Ureter (tissue), 1 donor: ENCODE measurements at regions not wholly inside any gene's neighbourhood (a gene's known extent, or its start where the extent isn't known, plus 50 kb on each side); places are given as distances from the start of the nearest gene placed in this dataset.

Experiments used
- DNase-seq: peaks from one replicate; pipeline ENCODE4 v3.0.0-alpha.2; 2020; ENCODE audit warnings: low spot score
- donor health status: DM: yes; HTN: yes; CAD: no.

DNA sequence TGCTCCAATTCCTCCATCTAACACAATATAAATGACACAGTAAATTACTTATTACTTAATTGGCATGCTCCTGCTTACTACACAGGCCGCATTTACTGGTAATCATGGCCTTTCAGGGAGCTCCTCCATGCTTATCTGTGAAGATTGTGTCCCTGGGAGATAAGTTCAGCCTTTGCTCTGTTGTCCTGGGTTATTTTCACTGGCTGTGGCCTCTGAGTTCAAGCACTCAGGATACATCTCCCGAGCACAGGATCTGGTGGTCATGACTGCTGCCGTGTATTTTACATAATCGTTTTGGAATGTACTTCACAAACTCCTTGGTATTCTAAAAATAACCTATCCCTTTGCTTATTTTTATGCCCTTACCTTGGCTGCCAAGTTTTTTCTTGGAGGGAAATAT, 215.7 kb downstream of the ICE1 start:
- DNase-seq, result no peak

DNA sequence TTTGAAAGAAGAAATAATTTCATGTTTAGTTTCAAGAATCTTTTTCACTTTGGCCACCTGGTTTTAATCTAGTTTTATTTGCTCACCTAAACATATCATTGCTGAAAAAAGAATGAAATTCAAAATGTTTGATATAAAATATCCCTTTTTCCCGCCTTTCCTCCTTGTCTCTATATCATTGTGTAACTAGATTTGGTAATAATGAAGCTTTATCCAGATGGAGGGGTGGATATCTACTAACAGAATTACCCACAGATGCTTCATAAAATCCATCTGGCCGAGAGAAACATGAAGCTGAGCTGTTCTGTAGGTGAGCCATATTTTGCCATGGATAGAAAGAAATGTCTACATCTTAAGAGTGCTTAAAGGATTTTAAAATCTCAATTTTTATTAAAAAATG, 214.7 kb downstream of the ICE1 start:
- no peak for DNase-seq

DNA sequence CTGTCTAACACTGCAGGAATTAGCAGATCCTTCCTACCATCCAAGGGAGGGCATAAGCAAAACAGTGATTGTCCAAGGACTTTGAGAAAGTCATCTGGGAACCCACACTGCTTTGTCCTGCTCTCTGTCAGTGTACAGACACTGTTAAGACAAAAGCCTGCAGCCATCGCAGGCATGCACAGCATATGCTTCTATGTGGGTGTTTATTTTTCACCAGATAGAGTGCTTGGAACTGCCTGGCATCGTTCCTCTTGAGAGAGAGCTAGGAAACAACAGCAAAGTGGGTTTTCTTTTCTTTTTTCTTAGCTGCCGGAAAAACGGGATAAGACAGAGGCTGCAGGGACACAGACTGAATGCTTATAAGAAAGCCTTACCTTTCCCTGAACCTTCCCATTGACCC, 212.3 kb downstream of the ICE1 start:
- no peak for DNase-seq

DNA sequence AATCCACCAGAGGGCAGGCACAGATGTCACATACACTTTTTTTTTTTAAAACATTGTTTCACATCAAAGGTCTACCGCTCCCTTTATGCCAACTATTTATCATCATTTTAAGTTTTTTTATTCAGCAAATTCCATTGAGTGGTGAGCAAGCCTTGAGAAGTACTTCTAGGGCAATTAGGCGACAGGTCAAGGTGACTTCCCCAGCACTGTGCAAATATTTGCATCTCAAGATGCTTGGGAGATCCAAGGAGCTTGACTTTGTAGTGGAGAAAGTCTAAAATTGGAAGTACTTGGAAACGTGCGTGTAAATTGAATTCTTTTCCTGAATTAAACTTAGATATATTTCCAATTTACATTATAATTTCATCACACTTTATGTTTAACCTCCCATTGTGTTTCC, 211.1 kb downstream of the ICE1 start:
- DNase-seq, result no peak

DNA sequence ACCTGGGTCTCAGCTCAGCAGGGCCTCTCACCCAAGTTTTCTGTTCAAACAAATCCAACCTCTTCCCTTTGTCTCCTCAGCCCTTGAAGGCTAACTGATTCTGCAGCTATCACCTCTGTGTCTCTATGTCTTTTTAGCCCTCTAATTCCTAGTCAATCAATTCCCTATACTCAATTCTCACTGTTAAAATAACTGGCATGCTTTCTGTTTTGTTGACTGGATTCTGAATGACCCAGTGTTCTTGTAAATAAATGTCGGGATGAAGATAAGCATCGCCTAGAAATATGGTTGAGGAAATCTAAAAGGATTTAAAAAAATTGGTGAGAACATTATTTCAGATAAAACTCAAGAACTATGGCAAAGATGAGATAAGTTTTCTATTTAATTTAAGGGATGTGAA, 210.2 kb downstream of the ICE1 start:
- DNase-seq, result no peak

DNA sequence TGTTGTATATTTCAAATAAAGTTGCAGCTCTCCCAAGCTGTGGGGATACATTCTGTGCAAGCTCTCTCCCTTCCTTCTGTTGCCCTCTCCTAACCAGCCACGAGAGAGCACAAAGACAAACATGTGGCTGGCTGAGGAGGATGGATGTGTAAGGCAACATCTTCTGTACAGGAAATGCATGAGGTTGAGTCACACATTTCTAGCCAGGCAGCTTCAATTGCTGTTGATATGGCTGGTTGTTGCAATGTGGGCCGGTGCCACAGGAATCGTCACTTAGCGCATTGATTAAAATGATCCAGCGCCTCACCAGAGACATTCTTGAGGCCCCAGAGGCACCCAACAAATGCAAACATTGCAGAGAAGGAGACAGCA, 207.1 kb downstream of the ICE1 start:
- no peak for DNase-seq

DNA sequence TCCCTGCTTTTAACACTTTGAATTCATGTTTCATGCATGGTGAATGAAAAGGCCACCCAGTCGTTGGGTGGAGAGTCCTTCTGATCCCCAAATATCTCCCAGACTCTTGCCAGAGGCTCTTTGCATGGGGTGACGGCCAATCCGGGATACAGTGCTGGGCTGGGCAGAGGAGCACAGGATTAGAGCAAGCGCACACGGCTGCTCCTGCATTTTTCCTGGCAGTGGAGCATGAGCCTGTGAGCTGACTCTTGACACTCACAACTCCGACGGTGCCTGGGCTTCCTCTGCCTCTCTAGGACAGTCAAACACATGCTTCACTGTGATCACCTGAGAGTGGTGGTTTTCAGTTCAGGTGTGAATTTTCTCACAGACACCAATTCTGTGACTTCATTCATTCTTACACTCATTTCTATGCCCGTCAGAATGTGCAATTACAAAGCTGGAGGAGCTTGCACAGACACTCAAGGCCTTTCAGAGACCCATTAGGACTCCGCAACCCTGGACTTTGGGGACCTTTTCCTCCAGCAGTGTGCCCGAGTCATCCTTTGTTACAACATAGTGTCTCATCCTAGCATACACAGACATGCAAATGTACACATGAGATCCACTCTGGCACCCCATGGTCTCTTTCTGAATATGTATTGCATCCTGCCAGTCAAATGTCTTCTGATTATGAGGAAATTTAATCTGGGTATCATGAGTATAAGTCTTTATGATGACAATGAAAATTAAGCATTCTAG, 206.6 kb downstream of the ICE1 start:
- no peak for DNase-seq

DNA sequence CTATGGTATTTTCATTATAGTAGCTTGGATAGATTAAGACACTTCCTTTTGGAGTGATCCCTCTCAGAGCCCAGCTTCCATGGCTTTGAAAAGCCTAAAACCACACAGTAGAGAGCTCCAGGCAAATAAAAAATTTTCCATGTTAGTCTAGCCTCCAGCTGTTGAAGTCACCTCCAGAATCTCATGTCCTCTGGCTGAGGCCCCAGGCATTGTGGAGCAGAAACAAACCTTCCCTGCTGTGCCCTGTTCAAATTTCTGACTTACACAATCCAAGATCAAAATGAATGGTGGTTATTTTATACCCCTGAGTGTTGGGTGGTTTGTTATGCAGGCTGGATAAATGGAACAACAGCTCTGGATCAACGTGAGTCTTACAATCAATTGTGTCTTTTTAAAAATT, 203.9 kb downstream of the ICE1 start:
- DNase-seq, result no peak

DNA sequence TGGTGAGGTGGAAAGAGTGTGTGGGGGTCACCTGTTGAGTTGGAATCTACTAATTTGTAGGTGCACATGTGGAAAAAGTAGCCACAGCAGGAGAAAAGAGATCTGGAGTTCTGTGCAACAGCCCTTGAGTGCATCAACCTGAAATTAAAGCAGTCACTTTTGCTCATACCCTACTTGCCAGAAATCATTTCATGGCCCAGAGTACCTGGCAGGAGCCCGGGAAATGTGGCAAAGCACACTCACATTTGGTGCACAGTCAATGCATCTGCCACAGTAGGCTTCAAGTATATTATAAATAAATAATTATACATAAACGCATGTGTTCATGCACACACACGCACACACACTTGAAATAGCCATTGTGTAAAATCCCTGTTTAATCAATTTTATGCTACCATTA, 203.0 kb downstream of the ICE1 start:
- no peak for DNase-seq

DNA sequence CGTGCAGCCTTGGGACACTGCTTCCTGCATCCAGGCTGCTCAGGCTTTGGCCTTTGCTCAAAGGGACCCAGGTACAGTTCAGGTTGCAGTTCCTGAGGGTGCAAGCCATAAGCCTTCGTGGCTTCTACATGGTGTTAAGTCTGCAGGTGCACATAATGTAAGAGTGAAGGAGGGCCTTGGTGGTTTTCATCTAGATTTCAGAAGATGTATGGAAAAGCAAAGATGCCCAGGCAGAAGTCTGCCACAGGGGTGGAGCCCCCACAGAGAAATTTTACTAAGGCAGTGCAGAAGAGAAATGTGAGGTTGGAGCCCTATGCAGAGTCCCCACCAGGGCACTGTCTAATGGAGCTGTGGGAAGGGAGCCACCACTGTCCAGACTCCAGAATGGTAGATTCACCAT, 200.9 kb downstream of the ICE1 start:
- no peak for DNase-seq

DNA sequence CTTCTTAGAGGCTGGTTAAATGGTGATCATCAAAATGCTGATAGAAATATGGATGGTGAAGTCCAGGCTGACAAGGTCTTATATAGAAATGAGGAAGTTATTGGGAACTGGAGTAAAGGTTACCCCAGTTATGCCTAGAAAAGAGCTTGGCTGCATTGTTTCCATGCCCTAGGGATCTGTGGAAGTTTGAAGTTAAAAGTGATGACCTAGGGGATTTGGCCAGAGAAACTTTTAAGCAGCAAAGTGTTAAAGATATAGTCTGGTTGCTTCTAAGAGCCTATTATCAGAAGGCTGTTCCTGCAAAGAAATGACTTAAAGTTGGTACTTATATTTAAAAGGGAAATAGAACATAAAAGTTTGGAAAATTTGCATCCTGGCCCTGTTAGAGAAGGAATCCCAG, 200.3 kb downstream of the ICE1 start:
- DNase-seq, result no peak

DNA sequence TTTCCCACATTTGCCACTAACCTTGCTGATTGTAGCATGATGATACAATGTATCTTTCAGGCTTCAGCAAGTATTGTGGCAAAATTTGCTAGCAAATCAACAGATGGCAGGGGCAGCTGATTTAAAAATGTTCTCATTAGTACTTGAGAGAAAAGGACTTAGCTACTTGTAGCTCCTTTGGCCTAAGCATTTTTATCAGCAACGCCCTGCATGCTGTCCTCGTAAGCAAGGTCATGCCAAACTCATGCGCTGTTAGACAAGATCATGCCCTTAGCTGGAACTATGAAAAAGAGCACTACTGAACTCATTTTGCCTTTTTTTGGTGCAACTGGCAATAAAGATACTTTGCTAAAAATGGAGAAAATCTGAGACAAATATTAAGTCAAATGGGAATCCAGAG, 197.1 kb downstream of the ICE1 start:
- no peak for DNase-seq

DNA sequence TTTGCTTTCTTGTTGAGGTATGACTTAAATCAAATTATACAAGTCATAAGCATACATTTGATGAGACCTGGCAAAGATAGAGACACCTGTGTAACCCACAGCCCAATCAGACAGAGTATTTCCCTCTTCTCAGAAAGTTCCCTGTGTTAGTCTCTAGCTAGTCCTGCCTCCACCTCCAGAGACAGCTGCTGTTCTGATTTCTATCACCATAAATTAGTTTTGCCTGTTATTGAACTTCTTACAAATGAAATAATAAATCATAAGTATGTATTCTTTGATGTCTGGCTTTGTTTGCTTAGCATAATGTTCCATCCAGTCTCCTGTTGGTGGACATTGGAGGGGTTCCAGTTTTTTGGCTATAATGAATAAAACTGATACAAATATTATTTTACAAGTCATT, 194.5 kb downstream of the ICE1 start:
- no peak for DNase-seq

DNA sequence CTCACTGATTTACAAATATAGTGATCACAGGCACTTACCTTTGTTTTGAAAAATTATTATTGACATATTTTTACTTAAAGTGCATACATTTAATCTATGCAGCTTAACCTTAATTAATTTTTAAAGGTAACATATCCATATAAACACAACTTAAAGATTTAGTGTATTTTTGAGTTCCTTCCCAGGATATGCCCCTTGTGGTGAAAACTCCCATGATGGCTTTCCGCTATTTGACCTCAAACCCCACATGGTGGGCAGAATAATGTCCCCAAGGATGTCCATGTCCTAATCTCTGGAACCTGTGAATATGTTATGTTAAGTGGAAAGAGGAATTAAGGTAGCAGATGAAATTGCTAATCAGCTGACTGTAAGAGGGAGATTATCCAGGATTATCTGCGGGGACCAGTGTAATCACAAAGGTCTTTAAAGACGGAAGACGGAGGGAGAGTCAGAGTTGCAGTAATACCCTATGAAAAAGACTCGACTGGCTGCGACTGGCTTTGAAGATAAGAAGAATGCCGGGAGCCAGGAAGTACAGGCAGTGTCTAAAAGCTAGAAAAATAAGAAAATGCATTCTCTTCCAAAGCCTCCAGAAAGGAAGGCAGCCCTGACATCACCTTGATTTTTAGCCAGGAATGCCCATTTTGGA, 193.9 kb downstream of the ICE1 start:
- no peak for DNase-seq

DNA sequence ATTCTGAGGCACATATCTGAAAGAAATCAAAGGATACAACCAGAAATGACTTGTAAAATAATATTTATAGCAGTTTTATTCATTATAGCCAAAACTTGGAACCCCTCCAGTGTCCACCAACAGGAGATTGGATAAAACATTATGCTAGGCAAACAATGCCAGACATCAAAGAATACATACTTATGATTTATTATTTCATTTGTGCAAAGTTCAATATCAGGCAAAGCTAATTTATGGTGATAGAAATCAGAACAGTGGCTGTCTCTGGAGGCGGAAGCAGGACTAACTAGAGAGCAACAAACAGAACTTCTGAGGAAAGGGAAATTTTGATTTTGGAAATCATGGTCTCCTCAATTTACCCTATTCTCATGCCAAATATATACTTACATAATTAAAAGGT, 193.1 kb downstream of the ICE1 start:
- DNase-seq, result no peak

DNA sequence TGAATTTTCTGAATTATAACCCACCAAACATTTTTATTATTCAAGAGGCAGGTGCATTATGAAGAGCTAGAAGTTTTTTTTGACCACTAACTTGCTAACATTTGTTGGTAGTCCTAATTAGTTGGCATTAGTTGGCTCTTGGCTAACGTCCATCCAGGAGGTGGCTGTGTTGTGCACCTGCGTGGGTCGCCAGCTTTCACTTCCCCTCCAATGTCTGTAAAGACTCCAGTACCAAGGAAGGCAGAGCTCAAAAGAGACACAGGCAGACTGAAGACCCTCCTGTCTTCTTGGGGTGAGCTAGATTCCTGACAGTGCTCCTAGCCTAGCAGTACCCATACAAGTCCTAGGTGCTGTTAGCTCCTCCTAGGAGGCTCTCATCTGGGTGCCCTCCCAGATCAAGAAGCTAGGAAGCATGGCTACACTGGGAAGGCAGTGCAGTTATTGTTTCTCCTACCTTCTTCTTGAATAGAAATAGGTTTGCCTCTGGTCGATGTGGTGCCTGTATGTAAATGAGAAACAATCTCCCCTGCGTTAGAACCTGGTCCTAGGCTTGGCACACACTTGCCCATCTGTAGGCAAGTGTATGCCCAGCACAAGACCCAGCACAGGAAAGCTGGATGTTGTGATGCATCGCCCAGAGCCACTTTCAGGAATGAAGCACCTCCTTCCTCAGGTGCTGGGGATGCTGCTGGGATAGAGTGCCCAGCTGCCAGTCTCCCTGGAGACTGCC, 190.9 kb downstream of the ICE1 start:
- no peak for DNase-seq

DNA sequence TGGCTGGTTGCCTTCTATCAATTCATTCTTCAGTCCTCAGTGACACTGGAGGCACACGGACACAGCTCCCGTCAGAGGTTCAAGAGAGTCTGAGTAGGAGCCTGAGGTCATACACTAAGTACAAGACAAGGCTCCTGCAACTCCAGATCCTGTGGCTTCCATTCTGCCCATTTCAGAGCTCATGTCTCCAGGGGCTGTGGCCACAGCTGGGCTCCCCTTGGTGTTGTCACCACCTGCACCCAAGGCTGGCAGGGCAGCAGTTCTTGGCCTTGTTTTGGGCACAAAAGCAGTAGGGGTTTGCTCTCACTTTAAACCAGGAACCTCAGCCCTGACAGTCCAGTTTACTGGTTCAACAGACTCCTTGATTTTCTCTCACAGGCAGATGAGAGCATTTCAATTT, 189.6 kb downstream of the ICE1 start:
- no peak for DNase-seq

DNA sequence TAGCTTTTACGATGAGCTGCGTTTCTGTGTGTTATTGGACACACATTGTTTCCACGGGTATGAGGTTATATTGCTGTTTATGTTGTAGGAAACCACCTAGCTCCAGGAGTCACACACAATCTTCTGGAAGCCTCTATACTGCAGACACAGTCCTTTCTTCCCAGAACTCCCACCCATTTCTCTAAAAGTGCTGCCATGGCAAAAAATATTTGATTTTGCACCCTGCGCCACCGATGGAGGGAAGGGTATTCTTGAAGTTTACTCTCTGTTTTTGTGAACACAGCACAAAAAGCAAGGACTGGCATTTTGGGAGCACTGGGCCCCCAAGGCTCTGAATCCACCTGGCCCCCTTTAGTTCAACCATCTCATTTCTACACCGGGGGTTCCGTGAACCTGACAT, 187.5 kb downstream of the ICE1 start:
- DNase-seq, result no peak

DNA sequence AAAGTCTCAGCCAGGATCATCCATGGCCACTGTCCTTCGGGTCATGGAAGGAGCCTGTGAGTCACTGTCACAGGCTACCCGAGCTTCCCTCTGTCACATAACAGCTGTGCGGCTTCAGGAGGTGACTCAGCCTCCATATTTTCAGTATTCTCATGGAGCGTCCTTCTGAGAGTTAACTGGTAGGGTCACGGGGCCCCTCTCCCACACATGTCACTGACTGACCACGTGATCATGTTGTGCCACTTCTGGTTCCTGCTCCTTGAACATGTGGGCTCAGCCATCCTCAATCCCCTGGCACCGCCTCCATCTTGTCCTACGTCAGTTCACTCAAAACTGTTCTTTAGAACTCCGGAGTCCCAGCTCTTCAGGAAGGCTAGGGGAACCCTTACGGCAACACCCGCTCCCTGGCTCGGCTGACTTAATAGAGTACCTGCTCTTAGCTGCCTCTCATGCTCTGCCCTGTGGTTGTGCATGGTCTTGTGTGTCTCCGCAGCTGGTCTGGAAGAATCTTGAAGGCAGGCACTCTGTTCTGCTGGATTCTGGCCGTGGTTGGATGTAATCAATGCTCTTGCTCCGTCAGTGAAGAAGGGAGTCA, 182.8 kb downstream of the ICE1 start:
- DNase-seq, result no peak

DNA sequence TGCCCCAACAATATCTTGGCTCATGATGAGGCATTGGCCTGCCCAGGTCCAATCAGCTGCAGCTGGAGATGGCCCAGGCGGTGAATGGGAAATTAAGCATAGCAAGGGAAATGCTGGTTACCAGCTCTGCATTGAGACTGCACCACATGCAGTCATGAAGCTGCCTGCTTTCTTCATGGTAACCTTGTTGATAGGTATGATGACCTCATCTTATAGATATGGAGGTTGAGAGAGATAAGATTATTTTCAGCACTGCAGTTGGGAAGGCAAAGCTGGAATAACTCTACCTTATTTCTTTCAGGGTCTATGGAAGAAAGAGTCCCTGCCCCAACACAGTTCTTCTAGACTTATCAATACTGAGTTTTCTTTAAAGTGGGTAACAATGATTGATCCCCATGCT, 180.1 kb downstream of the ICE1 start:
- no peak for DNase-seq

DNA sequence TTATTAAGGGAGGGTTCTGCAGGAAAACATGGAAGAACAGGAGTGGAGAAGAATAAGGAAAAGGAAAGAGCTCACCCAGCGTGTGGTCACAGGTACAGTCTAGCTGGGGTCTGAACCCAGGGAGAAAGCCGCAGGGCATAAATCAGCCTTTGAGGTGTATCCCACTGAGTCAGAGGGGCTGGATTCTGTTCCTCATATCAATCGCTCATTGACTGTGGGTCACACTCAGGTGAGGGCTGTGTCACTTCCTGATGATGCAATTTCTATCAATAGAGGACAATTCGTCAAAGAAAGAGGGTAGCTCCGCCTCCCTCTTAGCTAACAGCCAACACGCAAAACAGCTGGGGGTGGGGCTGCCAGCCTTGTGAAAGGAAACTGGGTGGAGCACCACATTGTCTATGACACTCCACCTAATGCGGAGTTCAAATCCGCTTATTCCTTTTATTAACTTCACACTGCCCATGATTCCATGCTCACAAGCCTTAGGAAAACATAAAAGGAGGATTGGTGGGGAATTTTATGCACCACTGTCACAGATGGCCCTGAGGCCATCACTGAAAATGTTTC, 176.2 kb downstream of the ICE1 start:
- DNase-seq, result no peak

DNA sequence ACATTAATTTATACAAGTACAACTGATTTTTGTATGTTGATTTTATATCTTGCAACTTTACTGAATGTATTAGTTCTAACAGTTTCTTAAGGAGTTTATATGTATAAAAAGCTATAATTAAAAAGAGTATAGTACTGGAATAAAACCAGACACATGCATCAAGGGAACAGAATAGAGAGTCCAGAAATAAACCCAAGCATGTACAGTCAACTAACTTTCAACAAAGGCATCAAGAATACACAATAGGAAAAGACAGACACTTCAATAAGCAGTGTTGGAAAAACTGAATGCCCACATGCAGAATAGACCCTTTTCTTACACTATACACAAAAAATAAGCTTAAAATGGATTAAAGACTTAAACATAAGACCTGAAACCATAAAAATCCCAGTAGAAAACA, 170.9 kb downstream of the ICE1 start:
- no peak for DNase-seq

DNA sequence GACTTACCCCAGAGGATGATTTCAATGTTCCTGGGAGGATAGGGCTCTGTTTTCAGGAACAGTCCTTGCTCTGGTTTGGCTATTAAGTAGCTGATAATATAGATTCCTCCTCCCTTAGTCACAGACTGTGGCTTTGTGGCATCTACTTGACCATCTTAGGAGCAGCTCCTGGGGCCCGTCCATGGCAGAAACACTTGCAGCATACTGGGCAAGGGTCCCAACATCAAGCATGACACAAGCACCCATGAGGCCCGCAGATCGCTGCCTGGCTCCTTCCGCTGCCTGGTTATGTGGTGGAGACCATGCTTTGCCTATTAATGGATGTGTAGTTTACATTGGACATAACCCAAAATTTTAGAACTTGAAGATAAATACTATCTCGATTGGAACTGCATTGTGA, 170.1 kb downstream of the ICE1 start:
- DNase-seq, result no peak
